Posterior vena cava (tissue), 2 donors: ENCODE measurements at regions not wholly inside any gene's neighbourhood (a gene's known extent, or its start where the extent isn't known, plus 50 kb on each side); places are given as distances from the start of the nearest gene placed in this dataset.

Source experiments
- DNase-seq: peaks from one replicate; pipeline ENCODE4 v3.0.0-alpha.2; 2020; ENCODE audit warnings: low spot score
- intact Hi-C, 2 donors: fragments of 100-400 bp; cut with DNase I; formaldehyde crosslinking; loops; one replicate each; pipeline versions ENCODE4 v1.14.1 to v1.14.2; 2022 to 2023
- donor health status: DM: yes; HTN: yes; CAD: no.
- donor health status: DM: yes; HTN: yes; CAD: no.

- DNase-seq = no peak
- intact Hi-C loops = no loop called here
These were observed 131.4 kb upstream of the USP24 start for GRCh38 chr1:55346586-55346985.

- intact Hi-C loops = no loop called here
- no peak for DNase-seq
These were observed 124.5 kb upstream of the USP24 start for GRCh38 chr1:55339681-55340080.

DNA sequence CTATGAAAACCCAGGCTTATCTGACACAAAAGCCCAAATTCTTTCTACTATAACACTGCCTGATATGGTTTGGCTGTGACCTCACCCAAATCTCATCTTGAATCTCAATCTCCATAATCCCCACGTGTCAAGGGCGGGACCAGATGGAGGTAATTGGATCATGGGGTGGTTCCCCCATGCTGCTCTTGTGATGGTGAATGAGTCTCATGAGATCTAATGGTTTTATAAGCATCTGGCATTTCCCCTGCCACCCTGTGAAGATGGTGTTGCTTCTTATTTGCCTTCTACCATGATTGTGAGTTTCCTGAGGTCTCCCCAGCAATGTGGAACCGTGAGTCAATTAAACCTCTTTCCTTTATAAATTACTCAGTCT, 123.3 kb upstream of the USP24 start:
- intact Hi-C loops = no loop called here
- DNase-seq = no peak

DNA sequence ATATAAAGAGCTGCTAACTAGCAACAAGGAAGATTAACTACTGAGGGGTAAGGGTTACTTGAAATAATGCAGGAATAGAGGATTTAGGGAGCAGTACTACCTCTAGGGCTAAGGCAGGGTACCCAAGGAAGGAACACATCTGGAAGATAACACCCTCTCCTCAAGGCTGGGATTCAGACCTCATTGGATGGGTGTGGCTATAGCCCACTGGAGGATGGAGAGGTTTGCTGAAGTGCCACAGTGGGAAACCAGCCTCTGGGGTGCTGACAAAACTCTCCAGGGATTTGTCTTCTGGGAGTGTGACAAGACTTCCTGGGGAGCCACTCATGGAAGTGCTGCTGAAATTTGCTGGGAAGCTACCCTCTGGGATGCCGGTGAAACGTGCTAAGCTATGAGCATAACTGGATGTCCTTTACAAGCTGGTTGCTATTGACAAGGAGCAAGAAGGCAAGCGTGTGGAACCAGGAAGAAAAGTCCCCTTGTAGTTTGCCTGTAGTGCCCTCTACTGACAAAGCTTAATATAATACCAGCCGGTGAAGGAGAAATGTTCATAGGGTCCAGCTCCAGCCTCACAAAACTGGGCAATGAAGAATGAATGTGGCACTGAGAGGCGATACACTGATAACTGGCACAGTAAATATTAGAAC, 122.8 kb upstream of the USP24 start:
- no peak for DNase-seq
- intact Hi-C loops = no loop called here

DNA sequence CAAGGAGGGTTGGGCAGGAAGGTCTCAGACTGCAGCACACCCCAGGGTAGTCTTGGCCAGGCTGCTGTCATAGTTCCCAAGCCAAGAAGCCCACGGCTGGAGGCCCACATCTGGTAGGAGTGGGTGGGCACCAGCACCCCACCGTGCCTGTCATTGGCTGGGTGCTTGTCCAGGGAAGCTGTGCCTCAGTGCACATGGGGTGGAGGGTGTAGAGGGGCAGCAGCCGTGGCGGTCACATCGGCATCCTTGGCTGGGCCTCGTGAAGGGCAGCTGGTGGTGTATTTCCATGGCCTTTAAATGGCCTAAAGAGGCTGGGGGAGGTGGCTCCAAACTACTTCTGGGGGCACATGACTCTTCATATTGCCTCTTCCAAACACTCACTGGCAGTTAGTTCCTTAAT, 119.6 kb upstream of the USP24 start:
- DNase-seq = no peak
- intact Hi-C loops = no loop called here

- no peak for DNase-seq
- intact Hi-C loops = no loop called here
These were observed 119.0 kb upstream of the USP24 start for GRCh38 chr1:55334160-55334559.

DNA sequence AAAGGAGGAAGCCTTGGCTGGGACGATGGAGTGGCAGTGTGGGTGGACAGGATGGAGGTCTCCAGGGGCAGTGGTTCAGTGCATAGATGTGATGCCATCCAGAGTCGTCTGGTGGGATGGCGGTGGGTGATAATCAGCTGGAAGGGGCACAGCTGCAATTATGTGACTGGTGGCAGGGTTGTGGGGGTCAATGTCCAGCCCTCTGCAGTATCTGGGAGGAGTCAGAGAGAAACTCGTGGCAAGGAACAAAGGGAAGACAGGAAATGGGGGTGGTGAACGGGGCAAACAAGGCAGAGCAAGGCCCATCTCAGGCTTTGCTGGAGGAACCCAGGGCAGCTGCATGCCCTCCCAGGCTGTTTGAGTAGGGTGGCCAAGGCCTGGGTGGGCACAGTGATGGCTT, 118.3 kb upstream of the USP24 start:
- DNase-seq = no peak
- intact Hi-C loops = no loop called here

DNA sequence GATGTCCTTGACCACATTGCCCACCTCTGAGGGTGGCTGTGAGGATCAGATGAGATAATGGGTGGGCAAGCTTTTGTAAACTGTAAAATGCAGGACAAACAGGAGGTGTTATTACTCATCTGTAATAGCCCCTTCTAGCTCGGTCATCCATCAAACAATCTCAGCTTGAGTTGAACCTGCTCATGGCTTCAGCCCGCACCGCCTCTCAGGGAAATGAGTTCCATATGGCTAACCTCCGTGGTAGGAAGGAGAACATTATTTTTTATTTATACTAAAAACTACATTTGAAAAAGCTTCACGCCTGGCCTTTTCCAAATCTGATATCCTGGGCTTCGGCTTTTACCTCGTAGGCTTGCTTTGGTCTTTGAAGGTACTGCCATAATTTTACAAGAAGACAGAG, 116.2 kb upstream of the USP24 start:
- intact Hi-C loops = no loop called here
- DNase-seq = no peak

GRCh38 chr1:55329808-55330432, 114.8 kb upstream of the USP24 start:
- DNase-seq = no peak
- intact Hi-C loops = no loop called here

- intact Hi-C loops = no loop called here
- DNase-seq = no peak
These were observed 113.9 kb upstream of the USP24 start for GRCh38 chr1:55329091-55329490.

DNA sequence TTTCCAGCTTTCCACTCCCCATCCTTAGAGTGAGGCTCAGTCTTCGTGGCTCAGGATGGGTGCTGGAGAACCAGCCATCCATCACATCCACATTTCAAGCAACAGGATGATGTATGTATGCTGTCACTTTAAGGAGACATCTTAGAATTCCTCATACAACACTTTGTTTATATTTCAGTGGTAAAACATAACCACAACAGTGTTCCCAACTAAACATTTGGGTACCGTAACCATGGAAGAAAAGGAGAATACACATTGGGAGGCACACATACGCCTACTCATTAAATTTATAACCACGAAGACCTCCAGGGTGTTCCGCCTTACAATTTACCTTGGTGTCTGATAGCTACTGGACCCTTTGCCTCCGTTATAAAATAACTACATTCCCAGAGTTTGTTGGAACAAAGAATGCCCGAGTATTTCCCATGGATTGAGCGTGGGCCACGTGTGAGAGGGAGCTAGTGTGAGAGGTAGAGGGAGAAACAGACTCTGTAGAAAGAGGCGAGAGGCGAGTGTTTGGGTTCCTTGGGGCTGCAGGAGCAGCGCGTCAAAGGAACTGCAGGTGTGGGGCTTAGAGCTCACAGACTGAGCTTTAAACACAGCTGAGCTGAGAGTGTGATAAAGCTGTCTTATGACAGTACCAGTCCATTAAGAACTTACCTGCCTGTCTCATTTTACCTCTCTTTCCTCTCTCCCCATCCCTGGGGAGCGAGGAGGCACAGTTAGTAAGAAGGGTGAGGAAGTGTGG, 111.5 kb upstream of the USP24 start:
- DNase-seq = no peak
- intact Hi-C loops = no loop called here

DNA sequence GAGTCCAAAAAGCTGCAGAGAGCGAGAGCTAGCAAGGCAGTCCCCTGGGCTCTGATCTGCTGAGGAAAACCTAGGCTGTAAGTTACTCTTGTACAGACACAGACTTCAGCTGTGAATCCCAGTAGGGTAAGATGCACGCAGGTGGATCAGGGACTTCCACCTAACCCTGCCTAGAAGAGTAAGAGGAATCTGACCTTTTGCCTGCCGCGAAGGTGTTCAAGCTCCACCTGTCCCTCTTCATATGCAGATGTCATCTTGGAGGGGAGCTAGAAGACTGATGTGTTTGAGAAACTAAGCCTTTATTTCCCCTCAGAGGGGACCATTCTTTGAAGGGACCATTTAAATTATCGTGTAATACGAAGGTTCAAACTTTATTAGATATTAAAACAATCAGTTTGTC, 108.6 kb upstream of the USP24 start:
- intact Hi-C loops = no loop called here
- no peak for DNase-seq

DNA sequence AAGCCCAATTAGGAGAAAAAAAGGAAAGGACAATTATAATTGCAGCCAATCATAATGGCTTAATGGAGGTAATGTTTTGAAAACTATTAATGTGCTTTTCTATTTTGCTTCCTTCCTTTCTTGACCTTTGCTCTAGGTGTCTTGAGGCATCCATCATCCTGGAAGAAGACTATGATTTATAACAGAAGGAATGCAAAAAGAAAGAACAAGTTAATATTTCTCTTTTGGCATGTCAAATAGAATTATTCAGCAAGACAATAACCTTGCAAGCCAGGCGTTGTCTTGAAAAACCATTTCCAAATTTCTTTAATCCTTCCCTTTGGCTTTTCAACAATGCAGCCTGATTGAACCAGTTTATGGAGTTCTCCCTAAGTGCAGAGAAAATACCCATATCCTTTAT, 107.7 kb upstream of the USP24 start:
- intact Hi-C loops = no loop called here
- no peak for DNase-seq

- no peak for DNase-seq
- intact Hi-C loops = no loop called here
These were observed 106.8 kb upstream of the USP24 start for GRCh38 chr1:55321942-55322341.

DNA sequence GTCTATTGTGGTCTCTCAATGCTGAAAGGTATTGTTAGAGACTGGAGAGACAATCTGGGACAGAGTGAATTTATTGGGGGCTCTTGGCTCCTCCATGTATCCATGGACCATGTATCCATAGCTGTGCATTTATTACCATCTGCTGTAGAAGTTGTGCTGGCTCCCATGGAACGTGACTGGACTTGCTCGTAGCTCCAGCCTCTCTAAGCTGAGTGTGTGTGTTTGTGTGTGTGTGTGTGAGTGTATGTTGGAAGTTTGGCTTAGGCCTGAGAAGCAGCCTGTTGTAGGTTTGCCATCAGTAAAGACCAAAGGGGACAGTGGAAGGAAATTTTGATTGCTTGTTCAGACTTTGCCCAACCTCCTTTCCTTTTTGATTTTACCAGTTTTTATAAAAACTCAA, 105.7 kb upstream of the USP24 start:
- no peak for DNase-seq
- intact Hi-C loops = no loop called here

- intact Hi-C loops = no loop called here
- DNase-seq = no peak
These were observed 103.1 kb upstream of the USP24 start for GRCh38 chr1:55318116-55318817.

- intact Hi-C loops = no loop called here
- no peak for DNase-seq
These were observed 102.5 kb upstream of the USP24 start for GRCh38 chr1:55317673-55318072.

DNA sequence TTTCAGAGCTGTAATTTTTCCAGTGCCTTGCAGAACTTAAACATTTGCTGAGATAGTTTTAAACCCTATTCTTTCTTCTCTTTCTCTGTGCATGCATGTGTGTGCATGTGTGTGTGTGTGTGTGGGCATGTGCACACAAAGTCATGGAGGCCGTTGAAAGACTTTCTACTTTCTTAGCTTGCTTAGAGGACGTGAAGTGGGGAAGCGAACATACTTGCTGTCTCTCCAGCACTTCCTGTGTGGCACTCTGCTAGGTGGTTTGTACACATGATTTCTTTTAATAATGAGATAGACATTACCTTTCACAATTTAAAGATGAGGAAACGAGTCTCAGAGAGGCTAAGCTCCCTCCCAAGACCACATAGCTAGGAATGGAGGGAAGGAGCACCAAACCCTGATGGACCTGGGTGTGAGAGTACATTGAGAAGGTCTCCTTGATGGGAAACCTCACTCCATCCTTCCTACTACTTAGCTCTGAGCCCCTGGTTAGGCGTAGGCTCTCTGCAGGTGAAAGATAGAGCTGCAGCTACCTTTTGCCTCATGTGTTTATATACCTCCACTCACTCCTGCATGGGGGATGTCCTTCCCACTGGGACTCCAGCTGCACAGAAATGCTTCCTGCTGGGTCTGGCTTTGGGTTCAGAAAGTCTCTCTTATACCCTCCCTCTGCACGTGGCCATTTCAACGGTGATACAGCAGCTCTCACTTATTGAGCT, 101.9 kb upstream of the USP24 start:
- intact Hi-C loops = no loop called here
- DNase-seq = no peak

DNA sequence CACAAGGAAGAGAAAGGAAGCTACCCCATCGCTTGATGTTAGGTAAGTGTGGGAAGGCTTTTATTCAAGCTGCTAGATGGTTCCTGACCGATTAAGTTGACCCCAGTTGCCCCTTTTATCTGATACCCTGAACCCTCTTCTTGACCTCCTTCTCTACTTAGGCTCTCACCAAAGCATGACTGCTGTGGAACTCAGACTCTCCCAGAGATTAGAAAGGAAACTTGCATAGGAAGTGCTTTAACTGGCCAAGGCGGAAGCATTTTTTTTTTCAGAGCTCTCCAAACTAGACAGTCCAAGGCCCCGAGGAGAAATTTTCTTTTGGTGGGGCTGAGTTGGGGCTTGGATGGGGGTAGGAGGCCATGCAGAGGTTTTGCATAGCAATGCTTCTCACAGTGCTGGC, 101.3 kb upstream of the USP24 start:
- no peak for DNase-seq
- intact Hi-C loops = no loop called here

GRCh38 chr1:55315552-55315951, 100.4 kb upstream of the USP24 start:
- DNase-seq = no peak
- intact Hi-C loops = no loop called here
